GM12892 (cell line): ENCODE measurements at regions not wholly inside any gene's neighbourhood (a gene's known extent, or its start where the extent isn't known, plus 50 kb on each side); places are given as distances from the start of the nearest gene placed in this dataset.

Source experiments
- POLR2A ChIP-seq: IDR thresholded peaks from 2 replicates; pipeline ENCODE4 v1.6.1; 2011; ENCODE audit warnings: low read depth, low read length, control low read depth
- POLR2AphosphoS5 ChIP-seq: IDR thresholded peaks from 2 replicates; pipeline ENCODE4 v1.6.1; 2011; ENCODE audit warnings: low read depth, low read length, control low read depth
- TAF1 ChIP-seq: IDR thresholded peaks from 2 replicates; pipeline ENCODE4 v1.6.1; 2011; ENCODE audit warnings: low read depth, mild to moderate bottlenecking, control low read depth, low read length, borderline replicate concordance

DNA sequence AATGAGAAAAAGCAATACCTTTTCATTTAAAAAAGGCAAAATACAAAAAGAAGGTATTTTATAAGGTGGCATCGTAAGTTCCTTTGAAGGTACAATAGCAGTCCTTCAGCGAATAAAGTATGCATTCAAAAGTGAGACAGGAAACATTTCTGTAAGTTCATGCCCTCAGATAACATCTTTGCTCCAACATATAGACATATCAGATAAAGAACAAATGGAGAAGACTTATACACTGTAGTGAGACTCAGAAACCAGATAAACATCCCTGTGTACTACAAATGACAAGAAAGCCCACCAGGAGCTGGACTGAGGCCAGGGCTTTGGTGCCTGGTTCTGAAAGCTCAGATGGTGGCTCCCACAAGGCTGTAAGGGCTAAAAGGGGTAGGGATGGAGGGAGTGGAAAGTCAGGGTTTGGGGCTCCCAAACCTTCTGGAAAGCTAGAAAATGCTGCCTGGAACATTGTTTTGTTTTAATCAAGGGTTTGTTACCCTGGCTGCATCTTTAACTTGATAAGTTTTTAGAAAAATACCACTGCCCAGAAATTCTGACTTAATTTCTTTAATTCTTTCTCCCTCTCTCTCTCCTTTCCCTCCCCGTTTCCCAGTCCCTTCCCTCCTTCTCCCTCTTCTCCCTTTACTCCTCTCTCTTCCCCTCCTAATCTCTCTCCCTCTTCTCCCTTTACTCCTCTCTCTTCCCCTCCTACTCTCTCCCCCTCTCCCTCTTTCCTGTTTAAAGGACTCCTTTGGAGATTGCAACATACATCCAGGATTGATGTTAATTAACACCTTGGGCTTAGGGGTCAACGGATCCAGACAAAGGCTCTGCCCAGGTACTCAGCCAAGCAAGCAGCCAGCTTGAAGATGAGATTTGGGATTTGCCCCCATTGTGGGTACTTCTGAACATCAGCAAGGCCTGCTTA lies 126.1 kb downstream of the AQP9 start:
- TF ChIP-seq POLR2A (no peak), TAF1 (no peak), POLR2AphosphoS5 (no peak)
